GM18519 (cell line): ENCODE measurements at regions not wholly inside any gene's neighbourhood (a gene's known extent, or its start where the extent isn't known, plus 50 kb on each side); places are given as distances from the start of the nearest gene placed in this dataset.
"Not testable (repeated sequence)": the region's sequence is repeated elsewhere in the genome, so short reads cannot be mapped to it uniquely, and the experiment has no call there.

Experiments used
- ATAC-seq: cut with Tn5 transposase; IDR thresholded peaks from one replicate; pipeline ENCODE4 v1.9.1; 2021; ENCODE audit warnings: mild to moderate bottlenecking, moderate library complexity; ENCODE audit not compliant: unreplicated experiment, low FRiP score

GRCh38 chrX:52261125-52261462 lies 76.4 kb downstream of the MAGED4 start:
- no peak for ATAC-seq

GRCh38 chrX:52261463-52262194 lies 76.9 kb downstream of the MAGED4 start:
- peak; percentile 91 for ATAC-seq

- ATAC-seq: no peak
These were observed 77.5 kb downstream of the MAGED4 start for GRCh38 chrX:52262195-52262546.

GRCh38 chrX:52263417-52263816 lies 78.7 kb downstream of the MAGED4 start:
- no peak for ATAC-seq

GRCh38 chrX:52265713-52266112 lies 81.0 kb downstream of the MAGED4 start:
- ATAC-seq: no peak

- not testable (repeated sequence) for ATAC-seq
These were observed 83.8 kb downstream of the MAGED4 start for GRCh38 chrX:52268502-52268901.

- no peak for ATAC-seq
These were observed 85.9 kb downstream of the MAGED4 start for GRCh38 chrX:52270453-52271116.

- ATAC-seq: no peak
These were observed 86.5 kb downstream of the MAGED4 start for GRCh38 chrX:52271206-52271605.

- no peak for ATAC-seq
These were observed 91.2 kb upstream of the XAGE2 start for GRCh38 chrX:52277666-52278065.

- no peak for ATAC-seq
These were observed 88.0 kb upstream of the XAGE2 start for GRCh38 chrX:52280812-52281211.

GRCh38 chrX:52284865-52285264 lies 84.0 kb upstream of the XAGE2 start:
- ATAC-seq: no peak

- not testable (repeated sequence) for ATAC-seq
These were observed 69.9 kb upstream of the XAGE2 start for GRCh38 chrX:52298968-52299367.

- ATAC-seq: not testable (repeated sequence)
These were observed 60.3 kb upstream of the XAGE2 start for GRCh38 chrX:52308532-52308931.
